ENCODE measurements at regions not wholly inside any gene's neighbourhood (a gene's known extent, or its start where the extent isn't known, plus 50 kb on each side); places are given as distances from the start of the nearest gene placed in this dataset.

DNA sequence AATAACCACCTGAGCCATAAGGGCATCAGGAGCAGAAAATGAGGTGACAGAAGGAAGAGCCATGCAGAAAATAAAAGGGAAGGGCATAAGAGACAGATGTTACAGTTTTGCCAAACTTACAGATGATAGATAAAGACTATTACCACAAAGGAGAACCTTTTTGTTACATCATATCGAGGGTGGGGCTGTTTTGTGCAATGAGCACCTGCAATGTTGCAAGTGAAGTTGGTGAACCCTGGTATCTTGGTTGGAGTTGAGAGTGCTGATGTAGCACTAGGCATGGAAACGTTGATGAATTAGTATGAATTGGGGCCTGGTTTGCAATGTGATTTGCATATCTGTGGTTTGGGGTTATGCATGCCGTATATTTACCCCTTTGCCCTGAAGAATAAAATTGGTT is 119.8 kb upstream of the TEX13D start:
- TF ChIP-seq, protein P1, sequence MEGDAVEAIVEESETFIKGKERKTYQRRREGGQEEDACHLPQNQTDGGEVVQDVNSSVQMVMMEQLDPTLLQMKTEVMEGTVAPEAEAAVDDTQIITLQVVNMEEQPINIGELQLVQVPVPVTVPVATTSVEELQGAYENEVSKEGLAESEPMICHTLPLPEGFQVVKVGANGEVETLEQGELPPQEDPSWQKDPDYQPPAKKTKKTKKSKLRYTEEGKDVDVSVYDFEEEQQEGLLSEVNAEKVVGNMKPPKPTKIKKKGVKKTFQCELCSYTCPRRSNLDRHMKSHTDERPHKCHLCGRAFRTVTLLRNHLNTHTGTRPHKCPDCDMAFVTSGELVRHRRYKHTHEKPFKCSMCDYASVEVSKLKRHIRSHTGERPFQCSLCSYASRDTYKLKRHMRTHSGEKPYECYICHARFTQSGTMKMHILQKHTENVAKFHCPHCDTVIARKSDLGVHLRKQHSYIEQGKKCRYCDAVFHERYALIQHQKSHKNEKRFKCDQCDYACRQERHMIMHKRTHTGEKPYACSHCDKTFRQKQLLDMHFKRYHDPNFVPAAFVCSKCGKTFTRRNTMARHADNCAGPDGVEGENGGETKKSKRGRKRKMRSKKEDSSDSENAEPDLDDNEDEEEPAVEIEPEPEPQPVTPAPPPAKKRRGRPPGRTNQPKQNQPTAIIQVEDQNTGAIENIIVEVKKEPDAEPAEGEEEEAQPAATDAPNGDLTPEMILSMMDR (IDR thresholded peaks at IDR 0.05) = no peak
- TF ChIP-seq POLR2A (IDR thresholded peaks at IDR 0.05) = no peak
